NCI-H2107 treated with DMSO at 0.1 percent for 48 hours (cell line): ENCODE measurements at regions not wholly inside any gene's neighbourhood (a gene's known extent, or its start where the extent isn't known, plus 50 kb on each side); places are given as distances from the start of the nearest gene placed in this dataset.
"Not testable (repeated sequence)": the region's sequence is repeated elsewhere in the genome, so short reads cannot be mapped to it uniquely, and the experiment has no call there.

Experiments used
- DNase-seq: peaks from one replicate; lab custom pipeline; 2025; ENCODE audit not compliant: unreplicated experiment; lab: John Stamatoyannopoulos, UW

DNA sequence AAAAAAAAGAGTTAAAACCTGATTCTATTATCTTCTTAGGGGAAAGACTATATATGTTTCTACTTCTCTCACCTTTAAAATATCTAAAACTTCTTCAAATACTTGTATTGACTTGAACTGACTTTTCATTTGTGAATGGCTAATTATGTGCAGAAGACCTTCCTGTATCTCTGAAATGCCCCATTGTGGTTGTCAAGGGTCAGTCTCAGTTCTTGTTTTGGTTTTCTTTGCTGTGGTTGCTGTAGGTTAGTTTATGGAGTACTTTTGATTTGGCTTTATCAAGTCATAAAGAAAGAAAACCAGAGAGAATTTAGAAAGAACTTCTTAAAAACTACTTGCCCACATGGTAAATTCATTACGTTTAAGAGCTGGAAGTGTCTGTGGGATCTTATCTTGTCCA is 345.3 kb upstream of the POU1F1 start:
- DNase-seq: no peak

DNA sequence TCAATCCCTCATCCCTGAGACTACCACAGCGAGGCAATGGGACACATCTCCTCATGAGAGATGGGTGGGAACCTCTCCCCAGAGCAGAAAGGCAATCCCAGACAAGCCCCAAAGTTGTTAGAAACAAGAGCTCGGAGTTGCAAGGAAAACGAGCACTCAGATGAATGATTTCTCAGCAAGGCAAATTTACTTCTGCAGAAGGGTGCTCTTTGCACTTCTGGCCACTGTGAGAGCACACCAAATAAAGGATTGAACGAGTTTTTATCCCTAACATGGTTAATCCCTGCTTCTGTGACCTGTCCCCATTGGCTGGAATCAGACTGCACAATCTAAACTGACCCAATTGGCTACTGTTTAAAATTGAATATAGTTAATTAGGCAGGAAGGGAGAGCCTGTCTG is 339.1 kb upstream of the POU1F1 start:
- DNase-seq: no peak

DNA sequence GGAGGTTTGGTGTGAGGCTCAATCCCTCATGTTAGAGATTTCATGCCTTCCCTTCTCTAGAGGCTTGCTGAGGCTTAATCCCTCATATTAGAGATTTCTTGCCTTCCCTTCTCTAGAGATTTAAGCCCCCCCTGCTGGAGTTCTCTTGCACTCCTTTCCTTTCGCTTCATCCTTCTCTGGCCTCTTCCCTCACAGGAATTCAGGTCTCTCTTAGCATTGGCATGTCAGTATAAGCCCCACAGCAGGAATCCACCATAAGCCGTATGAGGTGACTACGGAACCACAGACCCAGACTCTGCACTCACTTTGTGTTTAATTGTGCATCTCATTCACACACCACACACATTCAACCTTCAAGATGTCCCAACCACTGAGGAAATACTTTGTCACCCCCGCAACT is 338.6 kb upstream of the POU1F1 start:
- no peak for DNase-seq

DNA sequence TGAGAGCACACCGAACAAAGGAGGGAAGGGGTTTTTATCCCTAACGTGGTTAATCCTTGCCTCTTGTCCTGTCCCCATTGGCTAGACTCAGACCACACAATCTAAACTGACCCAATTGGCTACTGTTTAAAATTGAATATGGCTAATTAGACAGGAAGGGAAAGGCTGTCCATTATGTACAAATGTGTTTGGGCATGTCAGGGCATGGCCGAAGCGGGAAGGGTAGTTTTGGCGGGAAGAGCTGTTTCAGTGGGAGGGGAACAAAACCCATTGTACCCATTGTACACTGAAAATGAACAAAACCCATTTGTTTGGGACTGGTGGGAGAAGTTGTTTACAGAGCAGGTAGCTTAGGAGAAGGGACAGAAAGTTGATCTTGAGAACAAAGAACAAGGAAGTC is 330.9 kb upstream of the POU1F1 start:
- no peak for DNase-seq

DNA sequence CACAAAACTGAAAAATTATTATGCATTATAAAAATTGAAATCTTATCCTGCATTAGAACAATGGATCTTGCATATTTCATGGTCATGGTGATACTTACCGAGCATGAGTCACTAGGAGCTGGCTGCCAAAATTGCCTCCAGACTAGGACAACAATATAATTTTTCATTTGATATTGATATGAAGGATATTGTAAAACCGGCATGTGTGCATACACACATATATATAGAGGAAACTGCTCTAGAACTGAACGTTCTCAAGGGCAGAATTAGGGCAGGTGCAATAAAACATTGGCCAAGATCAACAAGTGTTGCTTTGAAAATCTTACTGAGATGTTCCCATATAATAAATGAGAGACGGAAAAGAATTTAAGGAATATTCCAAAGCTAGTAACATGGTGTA is 319.4 kb upstream of the POU1F1 start:
- DNase-seq: no peak

DNA sequence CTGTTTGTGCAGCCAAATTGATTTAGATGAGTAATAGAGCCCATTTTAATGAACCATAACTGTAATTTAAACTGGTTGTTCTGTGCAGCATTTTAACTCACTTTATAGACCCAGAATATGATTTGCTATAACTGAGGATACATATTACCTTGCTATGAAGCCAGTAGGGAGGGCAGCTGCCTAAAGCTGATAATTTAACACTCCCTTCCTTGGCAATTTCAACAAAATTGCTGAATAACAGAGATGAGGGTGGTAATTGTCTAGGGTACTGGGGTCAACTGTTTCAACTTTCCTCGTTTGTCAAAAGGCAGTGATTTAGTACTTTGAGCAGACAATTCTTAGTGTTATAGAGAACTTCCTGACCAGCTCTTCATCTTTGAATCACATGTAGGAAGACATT is 304.9 kb upstream of the POU1F1 start:
- DNase-seq: no peak

DNA sequence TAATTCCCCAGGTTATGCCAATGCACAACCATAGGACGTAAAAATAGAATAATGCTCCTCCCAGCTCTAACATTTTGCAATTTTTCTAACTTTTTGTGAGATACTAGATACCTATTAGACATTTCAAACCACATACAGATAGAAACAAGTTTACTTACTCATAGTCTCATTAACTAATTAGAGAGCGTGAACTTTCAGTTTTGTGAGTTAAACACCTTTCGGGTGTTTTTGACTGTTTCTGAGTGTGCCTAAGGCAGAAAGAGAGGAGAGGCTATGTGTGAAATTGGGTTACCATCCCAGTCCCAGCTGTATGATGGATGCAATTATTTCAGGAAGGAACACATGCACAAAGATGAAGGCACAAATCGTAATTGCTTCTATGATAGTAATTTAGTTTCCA is 300.4 kb upstream of the POU1F1 start:
- no peak for DNase-seq

DNA sequence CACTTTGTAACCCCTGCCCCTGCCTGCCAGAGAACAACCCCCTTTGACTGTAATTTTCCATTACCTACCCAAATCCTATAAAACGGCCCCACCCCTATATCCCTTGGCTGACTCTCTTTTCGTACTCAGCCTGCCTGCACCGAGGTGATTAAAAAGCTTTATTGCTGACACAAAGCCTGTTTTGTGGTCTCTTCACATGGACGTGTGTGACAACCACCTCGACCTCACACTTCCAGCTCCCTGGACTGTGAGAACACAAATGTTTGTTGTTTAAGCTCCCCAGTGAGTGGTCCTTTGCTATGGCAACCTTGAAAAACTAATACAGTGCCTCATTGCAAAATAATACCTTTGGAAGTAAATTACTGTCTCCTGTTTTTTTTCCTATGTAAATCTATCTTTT is 299.2 kb upstream of the POU1F1 start:
- no peak for DNase-seq

DNA sequence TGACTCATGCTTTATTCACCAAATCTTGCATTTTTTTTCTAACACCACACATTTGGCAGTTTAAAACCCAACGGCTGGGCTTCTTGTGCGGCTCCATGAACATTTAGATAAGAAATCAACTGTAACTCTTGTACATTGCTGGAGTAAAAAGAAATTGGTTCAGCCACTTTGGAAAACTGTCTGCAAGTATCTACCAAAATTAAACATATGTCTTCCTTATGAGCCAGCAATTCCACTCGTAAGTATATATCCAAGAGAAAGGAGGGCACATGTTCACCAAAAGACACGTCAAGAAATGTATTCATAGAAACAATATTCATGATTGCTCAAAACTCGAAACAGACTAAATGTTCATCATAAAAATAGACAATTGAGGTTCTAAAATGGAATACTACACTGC is 291.9 kb upstream of the POU1F1 start:
- no peak for DNase-seq

DNA sequence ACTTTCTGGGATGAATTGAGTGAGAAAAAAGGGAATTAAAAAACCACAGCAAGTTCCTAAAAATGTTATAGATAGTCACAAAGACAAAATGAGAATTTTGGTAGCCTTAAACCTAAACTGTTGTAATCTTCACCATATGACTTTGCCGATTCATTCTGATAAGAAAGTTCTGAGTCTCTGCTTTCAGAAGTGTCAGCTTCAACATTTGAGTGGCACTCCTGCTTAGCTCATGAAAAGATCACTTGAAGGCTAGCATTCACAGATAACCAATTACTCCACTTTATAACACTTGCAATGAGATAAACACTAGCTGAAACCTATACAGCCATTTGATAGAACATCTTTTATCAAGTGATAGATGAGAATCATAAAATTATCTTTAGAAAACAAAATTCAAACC is 288.1 kb upstream of the POU1F1 start:
- no peak for DNase-seq

DNA sequence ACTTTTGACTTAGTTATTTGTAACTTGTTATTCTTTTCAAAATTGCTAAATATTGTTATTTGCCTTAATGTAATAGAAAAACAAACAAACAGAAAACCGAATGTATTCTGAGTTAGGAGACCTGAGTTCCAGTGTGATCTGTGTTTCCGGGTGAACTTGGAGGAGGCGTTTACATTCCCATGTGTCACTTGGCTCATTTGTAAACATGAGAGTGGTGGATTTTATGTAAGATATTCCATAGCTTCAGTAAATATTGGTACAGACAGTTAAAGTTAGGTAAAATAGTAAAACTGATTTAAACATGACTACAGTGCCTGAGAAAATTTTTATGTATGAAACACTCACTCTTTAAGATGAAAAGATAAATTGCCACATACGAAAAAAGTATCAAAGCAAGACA is 287.3 kb upstream of the POU1F1 start:
- no peak for DNase-seq

DNA sequence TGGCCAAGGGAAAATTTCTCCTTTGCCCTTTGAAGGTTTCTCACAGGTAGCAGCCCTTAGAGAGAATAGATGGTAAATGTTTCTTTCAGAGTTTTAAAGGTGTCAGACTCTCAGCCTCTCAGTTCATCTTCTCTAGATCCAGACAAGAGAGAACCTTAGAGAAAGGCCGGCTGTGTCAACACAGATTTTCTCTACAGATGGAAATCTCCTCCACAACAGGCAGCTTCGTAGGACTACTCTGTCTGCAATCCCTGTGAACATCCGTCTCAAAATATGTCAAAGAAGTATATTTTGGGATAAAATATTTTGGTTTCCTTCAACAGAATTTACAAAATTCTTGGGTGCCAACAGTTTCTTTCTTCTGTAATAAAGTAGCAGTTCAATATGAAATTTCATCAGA is 282.1 kb upstream of the POU1F1 start:
- DNase-seq: no peak

DNA sequence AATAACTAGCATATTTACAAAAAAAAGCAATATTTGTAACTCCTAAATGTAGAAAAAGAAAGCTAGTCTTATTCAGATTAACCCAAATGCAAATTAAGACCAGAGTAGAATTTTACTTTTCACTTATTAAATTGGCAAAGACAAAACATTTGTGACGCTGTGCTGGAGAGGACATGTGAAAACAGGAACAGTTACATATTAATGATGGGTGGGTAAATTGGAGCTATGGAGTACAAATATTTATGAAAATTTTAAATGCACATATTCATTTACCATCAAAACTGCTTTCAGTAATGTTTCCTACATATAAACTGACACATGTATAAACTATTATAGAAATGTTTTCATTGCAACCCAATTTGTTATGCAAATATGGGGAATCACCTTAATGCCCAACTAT is 278.9 kb upstream of the POU1F1 start:
- DNase-seq: no peak

DNA sequence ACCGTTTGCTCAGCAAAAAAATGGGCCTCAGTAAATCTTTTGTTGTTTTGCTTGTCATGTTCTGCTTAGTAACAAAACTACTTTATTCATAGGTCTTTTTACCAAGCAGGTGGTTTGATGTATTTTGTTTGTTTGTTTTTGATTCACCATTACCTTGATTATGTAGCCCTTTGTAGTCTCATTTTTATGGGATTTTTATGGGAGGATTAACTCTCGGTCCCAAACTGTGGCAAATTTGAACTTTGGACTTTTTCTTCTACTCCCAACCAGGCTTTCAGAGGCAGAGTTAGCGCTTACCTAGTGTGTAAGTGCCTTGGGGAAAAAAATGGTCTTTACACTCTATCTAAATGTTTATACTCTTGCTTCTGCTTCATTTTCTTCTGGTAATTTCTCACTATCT is 276.7 kb upstream of the POU1F1 start:
- DNase-seq: no peak

DNA sequence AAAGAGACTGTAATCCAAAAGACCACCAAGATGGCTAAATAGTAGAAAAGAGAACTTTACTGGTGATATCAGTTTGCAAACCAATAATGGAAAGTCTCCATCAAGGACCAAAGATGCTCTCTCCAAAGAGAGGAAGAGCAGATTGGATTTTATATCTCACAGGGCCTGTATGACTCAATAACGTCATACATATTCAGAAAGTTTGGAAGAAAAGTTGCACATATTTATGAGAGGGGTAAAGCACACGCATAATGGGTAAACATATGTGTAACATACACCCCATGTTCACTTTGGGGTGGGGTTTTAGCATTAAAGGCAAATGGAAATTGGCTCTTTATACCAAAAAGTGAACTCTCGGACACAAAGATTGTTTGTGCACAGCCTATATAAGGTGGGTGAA is 274.5 kb upstream of the POU1F1 start:
- DNase-seq: no peak

DNA sequence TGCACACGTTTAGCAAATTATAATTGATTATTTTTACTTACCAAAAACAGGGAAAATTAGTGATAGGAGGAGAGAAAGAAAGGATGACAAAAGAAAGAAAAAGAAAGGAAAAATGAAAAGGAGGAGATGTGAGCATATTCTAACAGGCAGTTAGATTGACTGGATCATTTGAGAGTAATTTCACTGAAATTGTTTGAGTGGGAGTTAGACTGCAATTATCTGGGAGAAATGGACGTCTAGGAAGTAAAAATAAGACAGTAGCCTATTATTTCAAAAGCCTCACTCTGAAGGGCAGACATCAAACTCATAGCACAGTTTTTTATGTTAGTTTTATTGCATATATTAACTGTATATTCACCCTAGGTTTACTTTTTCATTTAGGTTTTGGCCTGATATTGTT is 272.8 kb upstream of the POU1F1 start:
- no peak for DNase-seq

DNA sequence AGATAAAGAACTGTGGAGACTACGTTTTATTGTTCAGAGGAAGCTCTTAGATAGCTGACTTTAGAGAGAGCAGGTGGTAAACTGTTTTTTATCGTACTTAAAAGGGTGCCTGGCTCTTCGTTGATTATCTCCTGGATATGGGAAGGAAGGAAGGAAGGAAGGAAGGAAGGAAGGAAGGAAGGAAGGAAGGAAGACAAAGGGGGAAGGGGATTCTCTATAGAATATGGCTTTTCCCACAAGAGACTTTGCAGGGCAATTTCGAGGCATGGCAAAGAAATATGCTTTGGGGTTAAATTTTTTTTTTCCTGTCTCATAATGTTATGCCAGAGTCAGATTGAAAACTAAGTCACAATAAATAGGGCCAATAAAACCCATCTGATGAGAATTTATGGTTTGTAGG is 271.9 kb upstream of the POU1F1 start:
- no peak for DNase-seq

DNA sequence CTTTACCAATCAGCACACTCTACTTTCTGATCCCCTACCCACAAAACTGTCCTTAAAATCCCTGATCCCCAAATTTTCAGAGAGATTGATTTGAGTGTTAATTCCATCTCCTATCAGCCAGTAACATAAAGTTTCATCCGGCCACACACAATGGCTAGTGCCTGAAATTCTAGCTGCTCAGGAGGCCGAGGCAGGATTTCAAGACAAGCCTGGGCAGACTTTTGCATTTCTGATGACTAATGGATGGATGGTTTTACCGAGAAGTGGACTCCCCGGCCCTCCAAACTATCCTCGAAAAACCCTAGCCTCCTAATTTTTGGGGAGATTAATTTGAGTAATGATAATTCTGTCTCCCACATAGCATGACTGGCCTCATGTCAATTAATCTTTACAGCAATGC is 269.8 kb upstream of the POU1F1 start:
- DNase-seq: no peak

DNA sequence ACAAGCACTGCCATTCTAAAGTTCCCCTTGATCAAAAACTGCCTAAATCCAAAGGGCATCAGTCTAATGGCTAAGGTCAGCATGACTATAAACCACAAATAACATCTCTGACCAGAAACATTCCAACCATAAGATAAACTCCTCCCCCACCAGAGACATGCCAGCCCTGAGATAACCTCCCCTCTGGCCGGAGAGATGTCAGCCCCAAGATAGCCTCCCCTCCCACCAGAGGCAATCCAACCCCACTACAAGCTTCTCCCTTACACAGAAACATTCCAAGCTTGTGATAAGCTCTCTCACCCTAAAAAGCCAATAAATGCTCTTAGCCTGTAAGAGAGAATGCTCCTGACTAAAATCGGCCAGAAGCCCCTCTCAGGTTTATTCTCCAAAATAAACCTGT is 267.0 kb upstream of the POU1F1 start:
- DNase-seq: not testable (repeated sequence)

DNA sequence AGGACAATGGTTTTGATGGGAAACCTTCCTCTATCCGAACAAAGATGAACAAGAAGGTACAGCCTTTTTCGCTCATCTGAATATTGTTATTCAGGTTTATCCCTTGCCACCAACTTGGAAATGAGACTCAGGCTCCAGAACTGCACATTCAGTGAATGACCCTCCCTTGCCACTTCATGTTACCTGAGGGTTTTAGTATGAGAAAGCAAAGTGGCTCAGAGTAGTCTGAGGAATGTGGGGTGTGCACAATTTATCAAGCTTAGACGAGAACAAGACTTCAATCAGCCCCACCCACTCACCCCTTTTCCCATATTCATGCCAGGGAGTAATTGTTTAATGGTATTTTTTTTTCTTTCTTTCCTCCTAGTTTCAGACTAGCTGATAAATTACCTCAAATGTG is 265.3 kb upstream of the POU1F1 start:
- no peak for DNase-seq

DNA sequence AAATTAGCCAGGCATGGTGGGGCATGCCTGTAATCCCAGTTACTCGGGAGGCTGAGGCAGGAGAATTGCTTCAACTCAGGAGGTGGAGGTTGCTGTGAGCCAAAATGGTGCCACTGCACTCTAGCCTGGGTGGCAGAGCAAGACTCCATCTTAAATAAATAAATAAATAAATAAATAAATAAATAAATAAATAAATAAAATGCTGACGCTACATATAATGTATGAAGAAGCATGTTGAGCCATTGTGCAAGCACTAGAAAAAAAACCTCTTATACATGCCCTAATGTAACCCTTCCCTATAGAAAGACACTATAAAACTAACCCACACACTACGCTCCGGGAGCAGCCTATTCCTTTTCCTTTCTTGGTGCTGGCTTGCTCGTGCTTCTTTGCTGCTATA is 262.3 kb upstream of the POU1F1 start:
- not testable (repeated sequence) for DNase-seq

DNA sequence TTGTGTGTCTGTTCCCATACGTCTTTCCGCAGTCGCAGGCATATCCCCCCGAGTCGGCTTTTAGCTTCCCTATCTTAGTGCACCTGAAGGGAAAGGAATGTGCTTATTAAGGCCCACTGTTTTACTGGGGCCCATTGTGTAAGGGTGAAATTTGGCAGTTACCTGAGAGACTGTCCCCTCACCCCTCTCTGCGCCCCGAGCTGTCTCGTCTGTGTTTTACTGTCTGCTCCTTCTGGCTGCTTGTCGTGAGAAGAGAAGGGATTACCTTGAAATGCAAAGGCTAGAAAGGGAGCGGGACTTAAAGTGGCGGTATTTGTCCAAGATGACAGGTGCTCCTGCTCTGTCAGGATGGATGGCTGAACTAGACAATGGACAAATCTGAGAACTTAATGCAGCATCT is 233.0 kb upstream of the POU1F1 start:
- DNase-seq: no peak

DNA sequence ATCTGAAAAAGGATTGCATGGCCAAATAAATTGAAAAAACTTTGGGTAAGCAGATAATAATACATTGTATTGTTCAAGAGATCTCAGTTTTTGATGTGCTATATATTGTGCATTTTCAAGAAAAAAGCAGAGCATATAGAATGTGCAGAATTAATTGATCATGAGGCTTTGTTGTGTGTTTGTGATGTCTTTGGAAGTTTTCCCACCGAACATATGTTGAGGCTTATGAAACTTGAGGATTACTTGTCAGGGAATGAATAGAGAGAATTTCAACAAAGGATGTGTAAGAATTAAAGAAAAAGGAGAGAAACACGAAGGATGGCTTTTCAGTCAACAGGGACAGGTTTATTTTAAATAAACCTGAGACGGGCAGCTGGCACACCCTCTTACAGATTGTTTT is 232.5 kb upstream of the POU1F1 start:
- DNase-seq: no peak

DNA sequence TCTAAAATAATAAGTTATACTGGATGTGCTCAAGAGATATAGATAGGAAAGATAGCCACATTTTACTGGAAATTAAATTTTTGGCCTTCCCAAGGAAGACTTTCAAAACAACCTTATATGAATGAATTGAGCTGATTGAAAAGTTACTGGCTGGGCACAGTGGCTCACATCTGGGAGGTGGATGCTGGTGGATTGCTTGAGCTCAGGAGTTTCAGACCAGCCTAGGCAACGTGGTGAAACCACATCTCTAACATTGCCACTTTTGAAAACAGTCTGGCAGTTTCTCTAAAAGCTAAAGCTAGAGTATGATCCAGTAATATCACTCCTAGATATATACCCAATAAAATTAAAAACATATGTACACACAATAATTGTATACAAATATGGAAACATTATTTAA is 231.4 kb upstream of the POU1F1 start:
- DNase-seq: no peak
